Adrenal gland (tissue), 5 donors: ENCODE measurements at regions not wholly inside any gene's neighbourhood (a gene's known extent, or its start where the extent isn't known, plus 50 kb on each side); places are given as distances from the start of the nearest gene placed in this dataset.

Experiments
- CTCF ChIP-seq, 6 experiments: fragments of 450-650 bp in 4 of 6; fragments of 200-600 bp in 2 of 6; sonication (generic) in 1 of 6; IDR thresholded peaks; 1 replicate in 5 of 6; 2 replicates in 1 of 6; pipeline versions ENCODE4 v1.5.1 to v1.8.0; 2016 to 2021; ENCODE audit warnings: antibody characterized with exemption in 6 of 6, mild to moderate bottlenecking in 2 of 6, moderate library complexity in 1 of 6
- POLR2A ChIP-seq, 2 donors: fragments of 450-650 bp; IDR thresholded peaks; one replicate each; pipeline ENCODE4 v1.6.1; 2017; ENCODE audit warnings: antibody characterized with exemption in 2 of 2, mild to moderate bottlenecking in 2 of 2, moderate library complexity in 1 of 2
- donor health status: DM: no; HTN: no; CAD: no.

GRCh38 chr1:43057567-43057966, 98.9 kb upstream of the SLC2A1 start:
- TF ChIP-seq CTCF (IDR thresholded peaks at IDR 0.05) (no peak), POLR2A (IDR thresholded peaks at IDR 0.05) (no peak)
